Activated CD8-positive, alpha-beta memory T cell treated with anti-CD3 and anti-CD28 coated beads for 24 hours (primary cell): ENCODE measurements at regions not wholly inside any gene's neighbourhood (a gene's known extent, or its start where the extent isn't known, plus 50 kb on each side); places are given as distances from the start of the nearest gene placed in this dataset.

Experiments used
- DNase-seq: peaks from one replicate; pipeline ENCODE4 v3.0.0-alpha.2; 2020

DNA sequence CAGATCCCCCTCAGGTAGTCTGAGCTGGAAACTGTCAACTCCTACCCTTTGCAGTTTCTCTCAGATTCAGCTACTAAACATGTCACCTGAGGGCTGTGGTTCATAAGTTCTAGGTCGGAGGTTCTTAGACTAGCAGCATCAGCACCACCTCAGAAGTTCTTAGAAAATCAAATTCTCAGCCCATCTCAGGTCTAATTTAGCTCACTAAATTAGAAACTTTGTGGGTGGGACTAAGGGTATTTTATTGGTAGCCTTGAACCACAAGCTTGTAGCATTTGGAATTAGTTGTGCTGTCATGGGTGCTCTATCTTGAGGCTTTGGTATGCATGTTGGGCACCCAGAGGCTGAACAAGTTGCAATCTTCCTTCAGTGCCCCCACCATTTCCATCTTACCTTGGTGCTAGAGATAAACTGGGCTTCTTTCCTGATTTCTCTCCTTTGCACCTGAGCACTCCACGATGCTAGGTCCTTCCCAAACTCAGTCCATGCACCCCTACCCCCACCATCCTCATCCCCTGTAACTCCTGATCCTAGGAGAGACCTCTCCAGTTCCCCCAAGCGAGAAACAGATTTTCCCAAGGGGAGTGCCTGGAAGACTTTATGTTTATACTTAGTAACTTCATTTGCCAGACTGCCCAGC, 54.2 kb downstream of the S1PR1 start:
- DNase-seq, result peak; percentile 63

DNA sequence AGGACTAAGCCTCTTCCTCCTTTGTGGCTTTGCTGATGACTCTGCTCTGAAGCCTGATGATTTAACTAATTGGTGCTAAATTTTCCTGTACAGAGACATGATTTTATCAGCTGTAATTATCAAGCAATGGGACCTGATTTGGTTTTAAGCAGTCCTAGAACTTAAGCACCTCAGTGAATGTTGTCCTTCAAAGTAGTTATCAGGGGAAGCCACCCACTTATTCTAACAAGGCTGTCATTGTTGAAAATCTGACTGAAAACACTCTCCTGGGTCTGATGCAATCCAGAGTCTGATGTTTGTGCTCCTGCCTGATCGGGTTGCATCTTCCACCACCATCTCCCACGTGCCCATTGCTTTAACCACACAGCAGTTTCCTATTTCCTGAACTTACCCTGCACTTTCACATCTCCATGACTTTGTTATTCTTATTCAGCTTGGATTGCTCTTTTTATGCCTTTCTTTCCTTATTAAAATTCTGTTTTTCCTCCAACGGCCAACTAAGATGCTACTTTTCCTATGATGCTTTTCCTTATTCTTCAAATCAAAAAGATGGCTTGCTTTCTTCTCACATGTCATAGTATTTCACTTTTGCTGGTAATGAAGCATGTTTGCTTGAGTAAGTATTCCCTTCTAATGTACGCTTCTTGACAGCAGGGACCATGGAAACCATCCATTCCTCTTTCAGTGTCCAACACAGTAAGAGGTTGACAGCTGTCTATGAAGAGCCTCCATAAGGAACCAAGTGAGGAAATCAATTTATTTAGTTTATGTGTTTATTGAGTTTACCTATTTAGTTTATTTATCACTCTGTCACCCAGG, 55.0 kb downstream of the S1PR1 start:
- DNase-seq, result peak; percentile 60

DNA sequence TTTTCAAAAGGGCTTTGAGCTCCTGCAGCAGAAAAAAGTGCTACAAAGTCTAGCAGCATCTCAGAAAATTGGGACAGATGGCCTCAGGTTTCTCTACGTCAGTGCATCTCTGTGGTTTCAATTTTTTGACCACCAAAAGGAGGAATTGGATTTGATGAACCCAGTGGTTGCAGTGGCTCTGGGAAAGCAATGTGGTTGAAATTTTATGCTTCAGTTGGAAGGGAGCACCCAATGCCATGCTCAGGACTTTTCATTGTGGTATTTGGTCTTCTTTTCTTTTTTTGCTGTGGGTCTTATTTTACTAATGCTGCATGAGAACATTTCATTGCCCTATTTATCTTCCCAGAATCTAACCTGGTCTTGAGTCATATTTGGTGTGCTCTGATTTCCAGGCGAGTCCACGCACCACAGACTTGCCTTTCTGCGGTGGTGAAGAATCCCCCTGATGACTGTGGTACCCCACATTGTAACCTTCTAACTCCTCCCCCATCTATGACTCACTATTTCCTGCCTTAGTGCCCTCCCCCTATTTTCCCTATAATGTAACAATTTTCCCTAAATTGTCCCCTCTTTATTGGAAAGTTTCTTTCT, 56.7 kb downstream of the S1PR1 start:
- DNase-seq, result no peak

DNA sequence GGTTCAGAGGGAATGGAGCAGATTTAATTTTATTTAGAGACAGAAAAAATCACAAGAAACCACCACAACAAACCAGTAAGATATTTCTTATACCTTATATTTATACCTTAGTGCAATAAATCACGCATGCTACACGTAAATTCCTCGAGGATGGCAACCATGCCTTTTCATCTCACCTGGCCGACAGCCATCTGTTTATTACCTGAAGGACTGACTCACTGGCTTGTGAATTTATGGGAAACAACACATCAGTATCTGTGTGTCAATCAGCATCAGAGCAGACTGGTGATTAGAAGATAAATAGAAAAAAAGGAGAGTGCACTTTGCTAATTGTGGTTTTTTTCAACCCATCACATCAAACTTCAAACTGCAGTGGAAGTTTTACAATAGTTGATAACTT, 58.4 kb downstream of the S1PR1 start:
- DNase-seq, result no peak

DNA sequence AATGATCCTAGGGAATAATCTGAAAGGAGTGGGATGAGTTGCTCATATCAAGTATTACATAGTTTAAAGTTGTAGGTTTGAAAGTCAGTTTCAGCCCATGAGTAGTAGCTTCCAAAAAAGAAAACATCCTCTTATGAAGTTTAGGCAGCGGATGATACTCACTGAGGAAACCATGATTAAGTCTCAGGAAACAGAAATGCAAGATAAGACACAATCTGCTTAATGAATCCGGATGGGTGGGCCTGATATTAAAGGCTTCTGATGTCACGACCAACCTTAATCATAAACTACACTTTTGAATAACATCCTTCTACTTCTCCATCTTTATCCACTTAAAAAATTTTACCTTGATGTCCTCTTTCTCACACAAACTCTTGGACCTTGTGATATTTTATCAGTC, 61.8 kb downstream of the S1PR1 start:
- DNase-seq, result no peak

DNA sequence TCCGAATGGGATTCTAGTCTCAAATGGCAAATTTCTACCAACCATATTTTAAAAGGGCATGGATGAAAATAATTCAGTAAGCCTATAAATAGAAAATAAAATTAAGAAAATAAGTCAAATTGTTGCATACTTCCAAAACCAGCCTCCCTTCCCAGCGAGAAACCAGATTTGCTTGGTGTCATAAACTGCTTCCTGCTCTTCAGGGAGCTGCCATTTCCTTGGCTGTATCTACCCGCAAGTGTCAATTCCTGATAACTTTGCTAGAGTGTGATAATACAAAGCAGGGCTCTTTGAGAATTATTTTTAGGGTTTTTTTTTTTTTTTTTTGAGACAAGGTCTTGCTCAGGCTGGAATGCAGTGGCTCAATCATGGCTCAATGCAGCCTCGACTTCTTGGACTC, 62.3 kb downstream of the S1PR1 start:
- no peak for DNase-seq

DNA sequence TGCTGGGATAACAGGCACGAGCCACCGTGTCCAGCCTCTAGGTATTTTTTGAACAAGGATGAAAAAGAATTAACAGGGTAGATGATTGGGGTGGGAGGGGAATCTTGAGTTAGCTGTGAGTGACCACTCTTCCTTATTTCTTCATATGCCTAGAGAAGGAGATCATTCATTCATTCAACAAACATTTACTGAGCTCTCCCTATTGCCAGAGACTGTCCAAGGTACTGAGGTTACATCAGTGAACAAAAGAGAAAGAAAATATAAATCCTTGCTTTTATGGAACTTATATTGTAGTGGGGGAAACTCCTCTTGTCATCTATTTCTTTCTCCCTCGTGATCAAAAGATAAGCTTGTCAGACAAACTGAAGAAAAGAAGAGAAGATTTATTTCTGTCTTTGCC, 62.9 kb downstream of the S1PR1 start:
- DNase-seq, result no peak

DNA sequence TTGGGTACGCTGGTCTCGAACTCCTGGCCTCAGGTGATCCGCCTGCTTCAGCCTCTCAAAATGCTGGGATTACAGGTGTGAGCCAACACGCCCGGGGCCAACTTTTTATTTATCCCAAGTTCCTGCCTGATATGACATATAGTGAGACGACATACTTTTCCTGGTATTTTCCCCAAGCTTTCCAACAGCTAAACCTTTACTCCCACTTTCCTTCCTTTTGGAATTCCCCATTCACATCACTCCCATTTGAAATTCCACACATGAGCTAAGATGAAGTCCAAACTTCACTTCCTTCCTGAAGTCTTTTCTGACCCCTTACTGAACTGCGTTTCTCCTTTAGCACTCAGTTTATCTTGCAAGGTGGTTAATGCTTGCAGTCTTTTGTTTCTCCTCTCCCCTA, 64.1 kb downstream of the S1PR1 start:
- no peak for DNase-seq

DNA sequence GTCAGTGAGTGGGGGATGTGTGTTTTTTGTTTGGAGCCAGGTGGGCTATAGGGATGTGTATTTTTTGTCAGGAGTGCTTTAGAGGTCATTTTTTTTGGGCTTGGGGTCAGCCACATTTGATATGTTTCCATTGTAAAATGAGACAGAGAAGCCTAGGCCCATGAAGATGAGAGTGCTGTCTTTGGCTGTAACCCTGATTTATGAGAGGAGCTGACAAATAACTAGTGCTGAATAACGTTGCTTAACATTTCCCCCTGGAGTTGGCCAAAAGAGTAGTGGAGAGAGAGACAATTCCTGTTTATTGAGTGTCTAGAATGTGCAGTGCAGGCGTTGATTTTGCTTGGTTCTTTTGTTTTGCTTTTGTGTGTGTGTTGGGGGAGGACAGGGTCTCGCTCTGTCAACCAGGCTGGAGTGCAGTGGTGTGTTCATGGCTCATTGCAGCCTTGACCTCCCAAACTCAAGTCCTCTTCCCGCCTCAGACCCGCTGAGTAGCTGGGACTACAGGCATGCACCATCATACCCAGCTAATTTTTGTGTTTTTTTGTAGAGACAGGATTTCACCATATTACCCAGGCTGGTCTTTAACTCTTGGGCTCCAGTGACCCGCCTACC, 64.7 kb downstream of the S1PR1 start:
- DNase-seq, result no peak

DNA sequence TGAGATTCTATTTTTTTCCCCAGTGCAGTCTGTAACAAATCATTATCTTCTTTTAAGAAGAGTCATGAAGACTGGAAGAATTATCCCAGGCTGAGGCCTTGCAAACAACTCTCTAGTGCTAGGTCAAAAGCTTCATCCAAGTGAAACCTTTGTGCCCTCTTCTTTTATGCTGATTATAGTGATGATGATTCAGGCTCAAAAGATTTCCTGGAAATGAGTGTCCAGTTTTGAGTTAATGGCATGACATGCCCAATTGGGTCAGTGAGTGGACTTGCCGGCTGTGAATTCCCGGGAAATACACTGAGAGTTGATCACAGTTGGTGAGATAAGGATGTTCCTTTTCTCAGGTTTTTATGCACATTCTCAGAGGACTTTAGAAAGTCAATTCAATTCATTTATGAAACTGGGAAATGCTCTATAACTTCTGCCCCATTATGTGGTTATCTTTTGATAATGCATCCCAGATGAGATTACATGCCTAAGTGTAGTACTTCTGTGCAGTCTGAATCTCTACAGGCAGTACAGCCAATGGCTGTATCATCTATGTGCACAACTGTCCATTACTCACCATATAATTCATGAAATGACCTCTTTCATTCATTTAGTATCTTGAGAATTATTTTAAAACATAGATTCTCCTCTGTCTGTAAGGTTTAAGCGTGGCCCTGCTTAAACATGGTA, 66.2 kb downstream of the S1PR1 start:
- DNase-seq, result no peak

DNA sequence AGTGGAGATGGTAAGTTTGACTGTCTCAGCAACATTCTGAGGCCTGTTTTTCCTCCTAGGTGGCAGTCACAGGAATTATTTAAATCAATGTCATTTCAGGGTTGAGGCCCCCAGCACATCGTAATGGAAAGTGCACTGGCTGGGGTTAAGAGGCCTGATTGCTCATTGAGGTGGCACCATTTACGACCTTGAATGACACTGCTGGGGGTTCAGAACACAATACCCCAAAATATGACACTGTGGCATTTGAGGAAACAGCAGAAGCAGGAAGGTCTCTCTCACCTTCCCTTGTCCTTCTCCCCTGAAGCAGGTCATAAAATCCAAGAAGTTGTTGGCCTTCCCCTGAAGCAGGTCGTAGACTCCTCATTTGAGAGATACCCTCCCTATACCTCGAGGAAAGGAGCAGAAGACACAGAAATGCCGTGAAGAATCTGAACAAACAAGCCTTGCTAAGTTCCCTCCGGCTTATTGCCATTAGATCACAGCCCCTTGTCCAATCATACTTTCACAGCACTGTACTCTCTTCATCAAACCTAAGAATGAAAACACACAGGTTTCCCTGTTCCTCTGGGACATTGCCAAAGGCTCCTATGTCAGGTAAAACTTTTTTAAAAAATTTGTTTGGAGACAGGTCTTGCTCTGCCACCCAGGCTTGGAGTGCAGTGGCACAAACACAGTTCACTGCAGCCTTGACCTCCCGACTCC, 71.3 kb downstream of the S1PR1 start:
- DNase-seq, result no peak

DNA sequence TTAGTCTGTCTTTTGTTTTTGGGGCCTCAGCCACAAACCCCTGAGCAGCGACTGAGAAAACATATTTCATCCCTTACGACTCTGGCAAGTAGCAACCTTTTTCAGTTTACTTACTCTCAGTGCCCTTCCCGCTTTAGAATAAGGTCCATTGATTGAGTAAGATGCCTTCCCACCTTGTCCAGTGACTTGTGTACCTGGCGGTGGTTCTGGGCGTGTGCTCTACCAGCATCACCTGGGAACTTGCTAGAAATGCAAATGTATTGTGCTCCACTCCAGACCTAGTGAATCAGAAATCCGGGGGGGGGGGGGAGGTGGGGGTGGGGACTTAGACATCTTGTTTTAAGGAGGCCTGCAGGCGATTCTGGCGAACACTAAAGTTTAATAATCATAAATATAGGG, 72.1 kb downstream of the S1PR1 start:
- no peak for DNase-seq

DNA sequence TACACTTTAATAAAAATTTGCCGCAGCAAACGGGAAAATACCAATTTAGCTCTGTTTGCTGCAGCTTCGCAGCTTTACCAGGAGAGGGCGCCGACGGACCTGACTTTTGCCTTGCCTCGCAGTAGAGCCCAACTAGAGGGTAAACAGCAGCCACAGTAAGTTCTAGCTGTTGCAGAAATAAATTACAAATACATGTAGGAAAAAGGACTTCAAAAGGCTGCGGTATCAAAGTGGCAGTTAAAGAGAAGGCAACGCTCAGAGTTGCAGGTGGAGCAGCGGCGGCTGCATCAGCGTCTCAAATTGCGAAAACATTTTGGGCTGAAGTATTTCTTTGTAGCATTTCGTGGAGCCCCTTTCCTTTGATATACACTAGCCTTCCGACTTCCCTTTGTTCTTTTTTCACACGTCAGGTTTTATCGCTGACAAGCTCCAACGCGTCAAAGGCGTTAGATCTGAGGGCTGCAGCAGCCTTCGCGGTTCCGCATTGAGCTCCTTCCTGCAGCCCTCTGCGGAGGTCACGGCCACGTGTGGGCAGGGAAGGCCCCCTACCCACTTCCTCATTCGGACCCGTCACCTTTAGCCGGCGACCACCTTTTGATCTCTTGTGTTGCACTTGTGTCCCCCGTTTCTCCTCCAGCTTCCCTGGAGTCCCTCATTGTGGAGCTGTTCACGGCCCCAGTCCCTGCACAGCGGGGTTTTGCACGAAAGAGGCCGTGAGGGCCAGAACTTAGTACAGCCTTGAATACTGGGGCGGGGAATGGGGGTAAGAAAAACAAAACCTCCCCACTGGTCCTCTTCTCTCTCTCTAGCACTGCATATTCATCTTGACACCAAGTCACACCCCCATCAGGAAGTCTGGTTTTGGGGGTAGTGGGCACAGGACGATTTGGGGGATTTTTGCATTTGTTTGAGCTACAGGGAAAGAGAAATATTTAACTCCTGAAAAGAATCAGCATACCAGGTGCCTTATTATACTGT, 72.8 kb downstream of the S1PR1 start:
- DNase-seq, result peak; percentile 82

DNA sequence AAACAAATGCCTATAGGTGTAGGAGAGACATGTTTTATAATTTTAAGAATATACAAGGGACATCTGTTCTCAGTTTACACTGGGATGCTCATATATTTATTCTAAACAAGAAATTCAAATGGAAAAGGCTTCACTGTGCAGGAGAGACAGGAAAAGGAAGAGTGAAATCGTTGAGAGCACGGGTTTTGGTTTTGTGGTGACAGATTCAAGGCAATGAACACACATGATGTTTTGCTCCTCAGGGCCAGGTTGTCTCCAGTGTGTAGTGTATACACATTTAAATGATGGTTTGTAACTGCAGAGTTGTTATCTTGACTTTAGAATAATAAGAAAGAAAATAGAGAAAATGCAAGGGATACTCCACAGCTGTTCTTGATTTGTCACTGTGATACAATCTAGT, 73.7 kb downstream of the S1PR1 start:
- DNase-seq, result no peak

DNA sequence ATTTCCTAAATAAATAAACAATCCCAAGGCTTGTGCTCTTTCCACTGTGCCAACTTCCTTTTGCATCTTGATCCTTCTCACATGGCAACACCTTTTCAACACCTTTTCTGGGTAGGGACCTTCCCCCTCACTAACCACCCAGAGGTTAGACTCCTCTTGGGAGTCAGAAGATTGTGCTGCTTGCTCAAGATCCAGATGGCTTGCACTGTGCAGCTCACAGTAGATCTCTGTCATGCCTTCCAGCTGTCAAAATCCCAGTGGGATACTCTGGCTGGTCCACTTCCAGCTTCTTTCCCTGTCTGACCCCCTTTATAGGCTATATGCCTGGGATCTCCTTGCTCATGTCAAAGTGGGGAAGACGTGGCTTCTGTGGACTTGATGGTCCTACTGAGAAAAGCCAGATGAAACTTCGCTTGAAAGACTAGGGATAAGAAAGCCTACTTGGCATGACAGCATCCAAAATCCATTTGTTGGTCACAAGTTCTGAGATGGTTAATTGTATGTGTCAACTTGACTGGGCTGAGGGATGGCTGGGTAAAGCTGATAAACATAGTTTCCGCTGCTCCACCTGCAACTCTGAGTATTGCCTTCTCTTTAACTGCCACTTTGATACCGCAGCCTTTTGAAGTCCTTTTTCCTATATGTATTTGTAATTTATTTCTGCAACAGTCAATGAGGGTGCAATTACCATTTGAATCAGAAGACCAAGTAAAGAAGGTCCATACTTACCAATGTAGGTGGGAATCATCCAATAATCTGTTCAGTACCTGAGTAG, 74.5 kb downstream of the S1PR1 start:
- DNase-seq, result no peak

DNA sequence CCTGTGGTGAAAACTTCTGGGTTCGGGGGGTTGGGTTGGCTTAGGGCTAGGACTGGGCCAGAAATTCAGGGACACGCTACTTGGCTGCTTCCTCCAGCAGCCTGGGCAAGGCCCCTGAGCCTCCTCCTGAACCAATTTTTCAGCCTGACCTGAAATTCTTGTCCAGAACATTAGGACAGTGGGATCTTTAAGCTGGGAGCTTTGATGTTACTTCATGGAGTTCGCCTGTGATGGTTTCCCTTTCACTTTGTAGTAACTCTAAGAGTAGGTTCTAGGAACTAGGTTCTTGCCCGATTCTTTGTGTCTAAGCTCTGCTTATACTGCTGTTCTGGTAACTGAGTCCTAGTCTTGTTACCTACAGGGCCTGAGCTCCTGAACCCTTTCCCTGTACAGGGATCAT, 75.3 kb downstream of the S1PR1 start:
- no peak for DNase-seq

DNA sequence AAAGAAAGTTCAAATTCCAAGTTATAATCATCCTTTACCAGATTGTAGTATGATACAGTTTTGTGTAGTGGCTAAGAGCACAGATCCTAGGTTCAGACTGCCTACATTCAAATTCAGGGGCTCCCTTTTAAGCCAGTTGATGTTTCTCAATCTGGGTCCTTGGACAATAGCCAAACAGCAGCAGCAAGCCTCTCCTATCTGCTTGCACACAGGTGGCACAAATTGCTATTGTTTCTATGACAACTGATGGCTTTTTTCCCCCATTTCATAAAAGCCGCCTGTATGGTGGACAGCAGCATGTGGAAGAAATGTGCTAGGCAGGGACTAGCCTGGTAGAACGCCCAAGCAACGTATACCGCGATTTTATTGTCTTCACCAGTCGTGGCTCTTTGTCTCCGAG, 76.5 kb downstream of the S1PR1 start:
- DNase-seq, result no peak

DNA sequence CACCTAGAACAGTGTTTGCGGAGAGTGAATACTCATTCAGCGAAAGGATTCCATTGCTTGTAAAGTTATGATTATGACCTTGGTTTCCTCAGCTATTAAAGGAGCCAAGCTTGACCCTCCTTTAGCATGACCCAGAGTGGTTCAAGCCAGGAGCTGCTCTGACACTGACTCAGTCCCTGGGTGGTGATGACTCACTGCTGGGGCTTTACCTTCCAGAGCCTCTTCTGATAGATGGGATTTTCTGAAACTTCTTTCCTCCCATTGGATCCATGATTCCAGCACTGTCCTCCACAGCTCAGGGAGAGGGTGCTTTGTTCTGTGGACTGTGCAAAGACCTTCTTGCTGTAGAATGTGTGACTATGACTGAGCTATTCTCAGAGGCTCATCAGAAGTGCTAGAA, 77.4 kb downstream of the S1PR1 start:
- no peak for DNase-seq

DNA sequence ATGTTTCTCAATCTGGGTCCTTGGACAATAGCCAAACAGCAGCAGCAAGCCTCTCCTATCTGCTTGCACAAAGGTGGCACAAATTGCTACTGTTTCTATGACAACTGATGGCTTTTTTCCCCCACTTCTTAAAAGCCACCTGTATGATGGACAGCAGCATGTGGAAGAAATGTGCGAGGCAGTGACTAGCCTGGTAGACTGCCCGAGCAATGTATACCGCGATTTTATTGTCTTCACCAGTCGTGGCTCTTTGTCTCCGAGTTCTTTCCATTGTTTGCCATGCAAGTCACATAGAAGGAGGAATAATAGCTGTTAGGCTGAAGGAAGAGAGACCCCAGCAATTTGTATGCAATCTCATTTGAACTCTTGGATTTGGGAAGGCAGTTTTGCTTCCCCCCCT, 79.4 kb downstream of the S1PR1 start:
- DNase-seq, result no peak

DNA sequence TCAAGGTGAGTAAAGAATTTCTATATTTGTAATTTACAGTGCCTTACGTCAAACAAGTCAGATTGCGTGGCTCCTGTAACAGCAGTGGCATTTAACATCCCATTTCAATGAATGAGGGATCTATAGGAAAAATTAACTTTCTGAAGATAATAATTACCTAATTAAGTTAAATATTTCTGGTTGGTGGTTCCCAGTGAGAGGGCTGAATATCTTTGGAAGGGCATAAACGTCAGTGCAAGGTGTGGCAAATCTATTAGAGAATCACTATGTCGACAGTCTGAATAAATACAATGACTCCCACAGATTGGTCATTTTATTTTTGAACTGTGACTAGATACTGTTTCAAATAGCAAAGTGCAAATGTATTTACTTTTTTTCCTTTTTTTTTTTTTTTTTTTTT, 80.0 kb downstream of the S1PR1 start:
- DNase-seq, result no peak

DNA sequence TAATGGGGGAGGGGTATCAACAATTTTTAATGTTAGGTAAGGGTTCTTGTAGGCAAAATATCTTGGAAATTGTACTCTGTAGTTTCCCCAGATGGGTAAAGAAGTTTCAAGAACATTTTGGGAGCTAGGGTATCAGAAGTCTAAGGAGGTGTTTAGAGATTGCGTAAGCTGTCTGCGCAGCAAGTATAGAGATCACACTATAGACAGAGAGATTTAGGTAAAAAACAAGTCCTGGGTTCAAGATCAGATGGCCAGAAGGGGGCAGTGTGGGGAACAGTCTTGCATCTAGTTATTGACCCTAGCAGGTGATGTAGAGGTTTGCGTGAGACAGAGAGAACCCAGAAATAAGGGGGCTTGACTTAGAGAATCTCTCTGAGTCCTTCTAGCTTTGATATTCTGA, 80.8 kb downstream of the S1PR1 start:
- no peak for DNase-seq
